Left lung (tissue), 4 donors: ENCODE measurements at regions not wholly inside any gene's neighbourhood (a gene's known extent, or its start where the extent isn't known, plus 50 kb on each side); places are given as distances from the start of the nearest gene placed in this dataset.

Experiments
- ATAC-seq: fragments of 200-7000 bp; cut with Tn5 transposase; one replicate; pipeline ENCODE4 v1.9.1; 2020; ENCODE audit warnings: moderate library complexity
- DNase-seq, 4 donors: peaks; one replicate each; pipeline ENCODE4 v3.0.0-alpha.2; 2013 to 2020
- H3K27ac ChIP-seq, 2 donors: fragments of 200-600 bp; sonication (generic) in 1 of 2; one replicate each; pipeline versions ENCODE4 v1.5.0 to v1.8.0; 2020 to 2021
- H3K27me3 ChIP-seq, 2 donors: fragments of 200-600 bp; sonication (generic) in 1 of 2; one replicate each; pipeline versions ENCODE4 v1.5.0 to v1.8.0; 2020 to 2021
- H3K36me3 ChIP-seq, 2 donors: fragments of 200-600 bp; sonication (generic) in 1 of 2; one replicate each; pipeline versions ENCODE4 v1.5.0 to v1.8.0; 2020 to 2021
- H3K4me1 ChIP-seq, 2 donors: fragments of 200-600 bp; one replicate each; pipeline ENCODE4 v1.8.0; 2021
- H3K4me3 ChIP-seq, 2 donors: fragments of 200-600 bp; sonication (generic) in 1 of 2; one replicate each; pipeline versions ENCODE4 v1.5.0 to v1.8.0; 2020 to 2021; ENCODE audit warnings: mild to moderate bottlenecking in 1 of 2
- H3K9me3 ChIP-seq, 2 donors: fragments of 200-600 bp; sonication (generic) in 1 of 2; one replicate each; pipeline versions ENCODE4 v1.5.0 to v1.8.0; 2020 to 2021
- intact Hi-C, 2 donors: fragments of 100-400 bp; cut with DNase I; formaldehyde crosslinking; loops; one replicate each; pipeline versions ENCODE4 v1.11.2 to v1.14.2; 2022
- TF ChIP-seq, protein P1 (sequence below), 2 donors: fragments of 200-600 bp; sonication (generic) in 1 of 2; IDR thresholded peaks; one replicate each; pipeline versions ENCODE4 v1.5.0 to v1.8.0; 2021; ENCODE audit warnings: antibody characterized with exemption in 2 of 2
- donor health status: DM: no; HTN: yes; CAD: no.
- donor health status: DM: no; HTN: no; CAD: no.

DNA sequence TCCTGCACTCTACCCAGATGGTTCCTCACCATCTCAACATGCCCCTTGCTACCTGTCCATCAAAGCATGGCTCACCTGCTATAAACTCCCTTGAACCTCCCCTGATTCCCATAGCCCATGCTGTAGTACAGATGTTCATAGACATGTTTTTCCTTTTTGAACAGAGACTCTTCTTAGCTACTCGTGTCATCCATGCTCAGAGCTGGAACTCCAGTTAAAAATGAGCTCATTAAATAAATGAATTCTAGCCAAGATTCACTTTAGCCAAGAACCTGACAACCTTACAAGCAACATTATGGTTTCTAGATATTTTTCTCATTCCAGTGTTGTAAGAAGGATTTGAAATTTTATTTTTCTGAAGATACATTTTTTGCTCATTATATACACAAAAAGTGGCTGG is 65.0 kb downstream of the SCG2 start:
- H3K4me1 ChIP-seq: no peaks in the 10 kb centered on the region
- H3K4me3 ChIP-seq: no peak overlapping the region
- TF ChIP-seq, protein P1, sequence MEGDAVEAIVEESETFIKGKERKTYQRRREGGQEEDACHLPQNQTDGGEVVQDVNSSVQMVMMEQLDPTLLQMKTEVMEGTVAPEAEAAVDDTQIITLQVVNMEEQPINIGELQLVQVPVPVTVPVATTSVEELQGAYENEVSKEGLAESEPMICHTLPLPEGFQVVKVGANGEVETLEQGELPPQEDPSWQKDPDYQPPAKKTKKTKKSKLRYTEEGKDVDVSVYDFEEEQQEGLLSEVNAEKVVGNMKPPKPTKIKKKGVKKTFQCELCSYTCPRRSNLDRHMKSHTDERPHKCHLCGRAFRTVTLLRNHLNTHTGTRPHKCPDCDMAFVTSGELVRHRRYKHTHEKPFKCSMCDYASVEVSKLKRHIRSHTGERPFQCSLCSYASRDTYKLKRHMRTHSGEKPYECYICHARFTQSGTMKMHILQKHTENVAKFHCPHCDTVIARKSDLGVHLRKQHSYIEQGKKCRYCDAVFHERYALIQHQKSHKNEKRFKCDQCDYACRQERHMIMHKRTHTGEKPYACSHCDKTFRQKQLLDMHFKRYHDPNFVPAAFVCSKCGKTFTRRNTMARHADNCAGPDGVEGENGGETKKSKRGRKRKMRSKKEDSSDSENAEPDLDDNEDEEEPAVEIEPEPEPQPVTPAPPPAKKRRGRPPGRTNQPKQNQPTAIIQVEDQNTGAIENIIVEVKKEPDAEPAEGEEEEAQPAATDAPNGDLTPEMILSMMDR (IDR thresholded peaks at IDR 0.05): no peak
- no peak for DNase-seq
- H3K27me3 ChIP-seq: no peaks in the 10 kb centered on the region
- ATAC-seq: no peak
- no peaks in the 10 kb centered on the region for H3K36me3 ChIP-seq
- H3K9me3 ChIP-seq: no peaks in the 10 kb centered on the region
- peak overlapping the region in 1 of 2 donors; percentile 5 for H3K27ac ChIP-seq
- intact Hi-C loops: no loop called here

DNA sequence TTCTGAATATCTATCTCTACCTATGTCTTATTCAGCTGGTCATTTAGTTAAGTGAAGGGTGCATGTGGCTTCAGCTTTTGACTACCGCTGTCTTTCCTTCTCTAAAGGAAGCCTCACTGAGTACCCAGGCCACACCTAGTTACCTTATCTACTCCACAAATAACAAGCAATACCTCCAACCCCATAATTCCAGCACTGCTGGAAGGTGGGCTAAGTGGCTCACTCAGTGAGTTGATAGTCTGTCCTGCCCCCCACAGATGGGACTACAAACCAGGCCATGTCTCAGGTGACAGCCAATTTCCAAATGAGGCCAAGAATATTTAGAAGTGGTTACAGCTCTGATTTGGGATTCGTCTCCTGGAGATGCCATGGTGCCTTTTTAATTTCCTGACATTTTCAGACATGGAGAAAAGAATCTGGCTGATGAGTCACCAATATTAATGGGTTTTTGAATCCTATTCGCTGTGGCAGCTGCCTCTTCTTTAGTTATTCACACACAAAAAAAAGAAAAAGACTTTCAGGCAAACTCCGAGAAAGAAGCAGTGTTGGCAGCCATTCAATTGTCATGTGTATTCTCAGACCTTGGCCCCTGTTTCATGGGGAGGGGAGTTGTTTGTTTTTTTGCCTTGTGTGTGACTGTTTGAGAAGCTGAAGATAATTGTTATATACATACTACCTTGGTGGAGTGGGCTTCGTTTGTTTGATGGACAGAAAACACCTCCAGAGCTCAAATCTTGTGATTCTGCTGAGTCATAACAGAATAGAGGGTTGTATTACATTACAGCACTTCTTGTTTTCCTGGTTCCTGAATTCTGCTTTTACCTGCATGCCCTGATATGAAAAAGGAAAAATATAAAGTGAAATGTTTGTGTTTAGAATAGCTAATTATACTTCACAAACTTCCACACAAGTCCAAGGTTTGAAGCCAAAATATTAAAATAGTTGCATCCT is 64.2 kb downstream of the SCG2 start:
- DNase-seq: no peak
- intact Hi-C loops: no loop called here
- no peaks in the 10 kb centered on the region for H3K36me3 ChIP-seq
- H3K27me3 ChIP-seq: no peaks in the 10 kb centered on the region
- H3K4me1 ChIP-seq: no peaks in the 10 kb centered on the region
- H3K9me3 ChIP-seq: no peaks in the 10 kb centered on the region
- no peak for ATAC-seq
- H3K4me3 ChIP-seq: no peak overlapping the region
- no peak overlapping the region for H3K27ac ChIP-seq
- TF ChIP-seq, protein P1 (IDR thresholded peaks at IDR 0.05): no peak

GRCh38 chr2:223538920-223539440 is 63.2 kb downstream of the SCG2 start:
- H3K27ac ChIP-seq: no peak overlapping the region
- no peaks in the 10 kb centered on the region for H3K36me3 ChIP-seq
- intact Hi-C loops: no loop called here
- ATAC-seq: no peak
- H3K4me3 ChIP-seq: no peak overlapping the region
- H3K9me3 ChIP-seq: no peaks in the 10 kb centered on the region
- TF ChIP-seq, protein P1 (IDR thresholded peaks at IDR 0.05): no peak
- DNase-seq: peak in 1 of 4 donors; percentile 50
- H3K4me1 ChIP-seq: no peaks in the 10 kb centered on the region
- no peaks in the 10 kb centered on the region for H3K27me3 ChIP-seq

GRCh38 chr2:223541546-223541945 is 60.6 kb downstream of the SCG2 start:
- Histone ChIP-seq H3K36me3 (no peaks in the 10 kb centered on the region), H3K4me3 (no peak overlapping the region), H3K9me3 (no peaks in the 10 kb centered on the region), H3K27ac (no peak overlapping the region), H3K4me1 (no peaks in the 10 kb centered on the region), H3K27me3 (no peaks in the 10 kb centered on the region)
- intact Hi-C loops: no loop called here
- DNase-seq: no peak
- no peak for ATAC-seq
- TF ChIP-seq, protein P1 (IDR thresholded peaks at IDR 0.05): no peak

GRCh38 chr2:223542501-223542900 is 59.7 kb downstream of the SCG2 start:
- TF ChIP-seq, protein P1 (IDR thresholded peaks at IDR 0.05): no peak
- no peaks in the 10 kb centered on the region for H3K9me3 ChIP-seq
- no peak for ATAC-seq
- H3K4me3 ChIP-seq: no peak overlapping the region
- H3K36me3 ChIP-seq: no peaks in the 10 kb centered on the region
- no peak overlapping the region for H3K27ac ChIP-seq
- no peaks in the 10 kb centered on the region for H3K27me3 ChIP-seq
- intact Hi-C loops: no loop called here
- no peak for DNase-seq
- H3K4me1 ChIP-seq: no peaks in the 10 kb centered on the region
